ENCODE measurements at regions not wholly inside any gene's neighbourhood (a gene's known extent, or its start where the extent isn't known, plus 50 kb on each side); places are given as distances from the start of the nearest gene placed in this dataset.

DNA sequence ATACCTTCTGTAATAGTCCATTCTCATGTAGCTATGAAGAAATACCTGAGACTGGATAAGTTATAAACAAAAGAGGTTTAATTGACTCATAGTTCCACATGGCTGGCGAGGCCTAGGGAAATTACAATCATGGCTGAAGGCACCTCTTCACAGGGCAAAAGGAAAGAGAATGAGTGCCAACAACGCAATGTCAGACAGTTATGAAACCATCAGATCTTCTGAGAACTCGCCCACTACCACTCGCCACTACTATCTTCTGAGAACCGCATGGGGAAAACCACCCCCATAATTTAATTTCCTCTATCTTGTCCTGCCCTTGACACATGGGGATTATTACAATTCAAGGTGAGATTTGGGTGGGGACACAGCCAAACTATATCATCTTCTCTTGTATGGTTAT is 406.8 kb upstream of the CBLB start:
- TF ChIP-seq, protein P1, sequence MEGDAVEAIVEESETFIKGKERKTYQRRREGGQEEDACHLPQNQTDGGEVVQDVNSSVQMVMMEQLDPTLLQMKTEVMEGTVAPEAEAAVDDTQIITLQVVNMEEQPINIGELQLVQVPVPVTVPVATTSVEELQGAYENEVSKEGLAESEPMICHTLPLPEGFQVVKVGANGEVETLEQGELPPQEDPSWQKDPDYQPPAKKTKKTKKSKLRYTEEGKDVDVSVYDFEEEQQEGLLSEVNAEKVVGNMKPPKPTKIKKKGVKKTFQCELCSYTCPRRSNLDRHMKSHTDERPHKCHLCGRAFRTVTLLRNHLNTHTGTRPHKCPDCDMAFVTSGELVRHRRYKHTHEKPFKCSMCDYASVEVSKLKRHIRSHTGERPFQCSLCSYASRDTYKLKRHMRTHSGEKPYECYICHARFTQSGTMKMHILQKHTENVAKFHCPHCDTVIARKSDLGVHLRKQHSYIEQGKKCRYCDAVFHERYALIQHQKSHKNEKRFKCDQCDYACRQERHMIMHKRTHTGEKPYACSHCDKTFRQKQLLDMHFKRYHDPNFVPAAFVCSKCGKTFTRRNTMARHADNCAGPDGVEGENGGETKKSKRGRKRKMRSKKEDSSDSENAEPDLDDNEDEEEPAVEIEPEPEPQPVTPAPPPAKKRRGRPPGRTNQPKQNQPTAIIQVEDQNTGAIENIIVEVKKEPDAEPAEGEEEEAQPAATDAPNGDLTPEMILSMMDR (IDR thresholded peaks at IDR 0.05), result no peak
- no peak overlapping the region for H3K27ac ChIP-seq
- DNase-seq (ENCODE audit: low spot score) (no peak), ATAC-seq (ENCODE audit: insufficient number of reproducible peaks, low FRiP score, low read depth) (no peak)
- no peaks in the 10 kb centered on the region for H3K9me3 ChIP-seq
- H3K4me1 ChIP-seq (ENCODE audit: control insufficient read depth in 1 of 2, low read depth in 2 of 2), result no peaks in the 10 kb centered on the region
- no peaks in the 10 kb centered on the region for H3K27me3 ChIP-seq (replicated peaks; ENCODE audit: insufficient read depth)
- no peak overlapping the region for H3K4me3 ChIP-seq
- H3K36me3 ChIP-seq, result no peaks in the 10 kb centered on the region

DNA sequence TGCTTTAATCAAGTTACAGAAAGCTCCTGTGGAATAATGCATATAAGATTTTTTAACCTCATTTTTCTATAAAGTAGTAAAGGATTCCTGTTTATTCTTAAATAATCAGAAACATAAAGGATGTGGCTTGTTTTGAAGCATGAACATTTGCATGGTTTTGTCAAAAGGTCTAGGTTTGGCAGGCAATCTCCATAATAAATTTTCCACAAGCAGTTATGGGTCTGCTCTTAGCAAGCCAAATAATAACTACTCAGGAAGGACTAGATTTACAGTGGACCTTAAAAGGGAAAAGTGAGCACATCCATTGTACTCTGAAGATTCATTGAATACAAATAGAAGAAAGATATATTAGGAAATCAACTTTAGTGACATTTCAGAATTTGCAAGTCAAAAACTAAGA is 407.3 kb upstream of the CBLB start:
- Histone ChIP-seq H3K36me3 (no peaks in the 10 kb centered on the region), H3K27me3 (replicated peaks; ENCODE audit: insufficient read depth) (no peaks in the 10 kb centered on the region), H3K4me3 (no peak overlapping the region), H3K27ac (no peak overlapping the region), H3K4me1 (ENCODE audit: control insufficient read depth in 1 of 2, low read depth in 2 of 2) (no peaks in the 10 kb centered on the region), H3K9me3 (no peaks in the 10 kb centered on the region)
- DNase-seq (ENCODE audit: low spot score), result no peak
- no peak for ATAC-seq (ENCODE audit: insufficient number of reproducible peaks, low FRiP score, low read depth)
- TF ChIP-seq, protein P1 (IDR thresholded peaks at IDR 0.05), result no peak

DNA sequence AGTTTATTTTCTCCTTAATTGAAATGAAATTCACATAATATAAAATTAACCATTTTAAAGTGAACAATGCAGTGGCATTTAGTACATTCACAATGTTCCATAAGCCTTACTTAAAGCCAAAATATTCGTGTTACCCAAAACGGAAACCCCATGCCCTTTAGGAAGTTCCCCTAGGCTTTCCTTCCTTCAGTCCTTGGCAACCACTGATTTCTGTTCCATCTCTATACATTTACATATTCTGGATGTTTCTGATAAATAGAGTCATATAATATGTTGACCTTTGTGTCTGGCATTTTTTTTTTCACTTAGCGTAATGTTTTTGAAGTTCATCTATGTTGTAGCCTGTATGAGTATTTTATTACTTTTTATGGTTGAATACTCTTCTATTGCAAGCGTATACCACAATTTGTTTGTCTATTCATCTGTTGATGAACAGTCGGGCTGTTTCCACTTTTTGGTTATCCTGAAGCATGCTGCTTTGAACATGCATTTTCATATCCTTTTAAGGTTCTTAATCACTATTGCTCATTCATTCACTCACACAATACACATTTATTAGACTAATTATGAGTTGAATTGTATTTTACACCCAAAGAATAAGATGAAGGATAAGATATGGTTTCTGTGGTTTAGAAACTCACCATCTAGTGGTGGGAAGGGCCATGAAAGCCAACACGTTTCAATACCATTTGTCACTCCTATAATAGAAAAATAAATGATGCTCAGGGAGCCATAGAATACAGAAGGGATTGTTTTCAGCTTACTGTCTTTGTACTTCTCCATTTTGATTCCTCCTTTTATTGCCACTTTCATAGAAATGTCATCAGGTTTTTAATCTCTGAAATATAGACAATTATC is 408.2 kb upstream of the CBLB start:
- Histone ChIP-seq H3K9me3 (no peaks in the 10 kb centered on the region), H3K4me3 (no peak overlapping the region), H3K27ac (no peak overlapping the region), H3K4me1 (ENCODE audit: control insufficient read depth in 1 of 2, low read depth in 2 of 2) (no peaks in the 10 kb centered on the region), H3K36me3 (no peaks in the 10 kb centered on the region), H3K27me3 (replicated peaks; ENCODE audit: insufficient read depth) (no peaks in the 10 kb centered on the region)
- no peak for ATAC-seq (ENCODE audit: insufficient number of reproducible peaks, low FRiP score, low read depth)
- DNase-seq (ENCODE audit: low spot score), result no peak
- TF ChIP-seq, protein P1 (IDR thresholded peaks at IDR 0.05), result no peak

DNA sequence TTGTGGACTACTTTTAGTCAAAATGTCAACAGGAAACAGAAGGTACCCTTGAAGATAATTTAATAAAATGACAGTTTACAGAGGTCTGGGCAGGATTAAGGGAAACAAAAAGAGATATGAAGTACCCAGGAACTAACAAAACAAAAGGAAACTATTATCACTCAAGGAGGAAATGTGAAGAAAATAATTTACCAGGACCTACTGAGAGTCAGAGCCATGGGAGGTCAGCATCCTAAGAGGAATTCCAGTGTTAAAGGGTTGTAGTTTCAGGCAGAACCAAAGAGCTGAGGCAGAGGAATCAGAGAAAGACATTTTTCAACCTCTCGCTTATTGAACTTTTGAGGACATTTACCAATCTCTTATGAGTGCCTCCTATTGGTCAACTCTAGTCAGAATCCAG is 408.9 kb upstream of the CBLB start:
- no peak for ATAC-seq (ENCODE audit: insufficient number of reproducible peaks, low FRiP score, low read depth)
- no peaks in the 10 kb centered on the region for H3K36me3 ChIP-seq
- H3K27ac ChIP-seq, result no peak overlapping the region
- H3K4me3 ChIP-seq, result no peak overlapping the region
- no peaks in the 10 kb centered on the region for H3K4me1 ChIP-seq (ENCODE audit: control insufficient read depth in 1 of 2, low read depth in 2 of 2)
- no peaks in the 10 kb centered on the region for H3K27me3 ChIP-seq (replicated peaks; ENCODE audit: insufficient read depth)
- H3K9me3 ChIP-seq, result no peaks in the 10 kb centered on the region
- TF ChIP-seq, protein P1 (IDR thresholded peaks at IDR 0.05), result no peak
- DNase-seq (ENCODE audit: low spot score), result no peak

DNA sequence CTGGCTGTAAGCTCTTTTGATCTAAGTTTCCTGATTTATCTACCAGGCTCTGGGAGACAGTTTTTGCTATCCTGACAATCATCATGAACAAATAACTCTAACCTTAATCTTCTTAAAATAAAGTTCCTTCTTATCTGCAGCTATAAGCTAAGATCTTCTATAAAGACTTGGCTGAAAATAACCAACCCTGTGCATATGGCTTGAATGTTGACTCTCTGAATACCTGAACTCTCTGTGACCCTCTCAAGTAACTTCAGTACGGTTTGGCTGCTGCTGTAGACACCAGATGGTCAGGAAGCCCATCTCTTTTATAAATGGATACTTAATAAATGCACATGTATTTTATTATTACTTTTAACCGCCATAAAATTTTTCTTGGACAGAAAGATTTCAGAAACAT is 412.4 kb upstream of the CBLB start:
- Histone ChIP-seq H3K27ac (no peak overlapping the region), H3K36me3 (no peaks in the 10 kb centered on the region), H3K27me3 (replicated peaks; ENCODE audit: insufficient read depth) (no peaks in the 10 kb centered on the region), H3K9me3 (no peaks in the 10 kb centered on the region), H3K4me3 (no peak overlapping the region), H3K4me1 (ENCODE audit: control insufficient read depth in 1 of 2, low read depth in 2 of 2) (no peaks in the 10 kb centered on the region)
- TF ChIP-seq, protein P1 (IDR thresholded peaks at IDR 0.05), result no peak
- no peak for DNase-seq (ENCODE audit: low spot score)
- ATAC-seq (ENCODE audit: insufficient number of reproducible peaks, low FRiP score, low read depth), result no peak
